Fibroblast of skin of scalp (primary cell): ENCODE measurements at regions not wholly inside any gene's neighbourhood (a gene's known extent, or its start where the extent isn't known, plus 50 kb on each side); places are given as distances from the start of the nearest gene placed in this dataset.
"Not testable (repeated sequence)": the region's sequence is repeated elsewhere in the genome, so short reads cannot be mapped to it uniquely, and the experiment has no call there.

Experiments
- DNase-seq: peaks from one replicate; pipeline ENCODE4 v3.0.0-alpha.2; 2013

GRCh38 chr2:217363470-217363869 is 503.6 kb upstream of the TNP1 start:
- no peak for DNase-seq

- DNase-seq, result no peak
Observed at GRCh38 chr2:217362710-217363109, 502.8 kb upstream of the TNP1 start.

GRCh38 chr2:217362286-217362685 is 502.4 kb upstream of the TNP1 start:
- no peak for DNase-seq

- DNase-seq, result no peak
Observed at GRCh38 chr2:217361483-217361880, 501.6 kb upstream of the TNP1 start.

- peak; percentile 95 for DNase-seq
Observed at GRCh38 chr2:217360781-217361482, 501.1 kb upstream of the TNP1 start.

- no peak for DNase-seq
Observed at GRCh38 chr2:217360111-217360510, 500.2 kb upstream of the TNP1 start.

GRCh38 chr2:217357886-217358620 is 498.2 kb upstream of the TNP1 start:
- DNase-seq, result no peak

- DNase-seq, result peak; percentile 63
Observed at GRCh38 chr2:217356781-217357180, 496.9 kb upstream of the TNP1 start.

GRCh38 chr2:217356142-217356541 is 496.3 kb upstream of the TNP1 start:
- DNase-seq, result no peak

GRCh38 chr2:217353591-217353990 is 493.7 kb upstream of the TNP1 start:
- no peak for DNase-seq

- no peak for DNase-seq
Observed at GRCh38 chr2:217351378-217351777, 491.5 kb upstream of the TNP1 start.

GRCh38 chr2:217349251-217349650 is 489.4 kb upstream of the TNP1 start:
- DNase-seq, result no peak

GRCh38 chr2:217347630-217348029 is 487.8 kb upstream of the TNP1 start:
- DNase-seq, result not testable (repeated sequence)

GRCh38 chr2:217346043-217346442 is 486.2 kb upstream of the TNP1 start:
- DNase-seq, result not testable (repeated sequence)

- DNase-seq, result no peak
Observed at GRCh38 chr2:217340899-217341298, 481.0 kb upstream of the TNP1 start.

GRCh38 chr2:217340176-217340575 is 480.3 kb upstream of the TNP1 start:
- DNase-seq, result no peak

- DNase-seq, result no peak
Observed at GRCh38 chr2:217339753-217340152, 479.9 kb upstream of the TNP1 start.

GRCh38 chr2:217338306-217338916 is 478.5 kb upstream of the TNP1 start:
- peak; percentile 63 for DNase-seq

GRCh38 chr2:217337771-217338170 is 477.9 kb upstream of the TNP1 start:
- peak; percentile 41 for DNase-seq

- DNase-seq, result no peak
Observed at GRCh38 chr2:217336694-217337093, 476.8 kb upstream of the TNP1 start.

GRCh38 chr2:217335341-217335966 is 475.6 kb upstream of the TNP1 start:
- DNase-seq, result no peak

- DNase-seq, result no peak
Observed at GRCh38 chr2:217334561-217334960, 474.7 kb upstream of the TNP1 start.

- no peak for DNase-seq
Observed at GRCh38 chr2:217332866-217333265, 473.0 kb upstream of the TNP1 start.
